Spleen (tissue), 7 donors: ENCODE measurements at regions not wholly inside any gene's neighbourhood (a gene's known extent, or its start where the extent isn't known, plus 50 kb on each side); places are given as distances from the start of the nearest gene placed in this dataset.

Source experiments
- POLR2A ChIP-seq, 3 donors: fragments of 450-650 bp; IDR thresholded peaks; one replicate each; pipeline ENCODE4 v1.5.1; 2017; ENCODE audit warnings: antibody characterized with exemption in 3 of 3, mild to moderate bottlenecking in 1 of 3
- POLR2AphosphoS5 ChIP-seq, 3 donors: sonication (generic); formaldehyde crosslinking; IDR thresholded peaks; one replicate each; pipeline ENCODE4 v1.5.1; 2017; ENCODE audit warnings: antibody characterized with exemption in 3 of 3
- TF ChIP-seq, protein P1 (sequence below), 11 experiments: fragments of 200-600 bp in 7 of 11; fragments of 450-650 bp in 4 of 11; sonication (generic) in 4 of 11; IDR thresholded peaks in 8 of 11; conservative IDR thresholded peaks in 3 of 11; 1 replicate in 7 of 11; 2 replicates in 4 of 11; pipeline versions ENCODE4 v1.4.0 to v1.8.0; 2016 to 2021; ENCODE audit warnings: antibody characterized with exemption in 11 of 11, inconsistent platforms in 4 of 11, mild to moderate bottlenecking in 1 of 11
- donor health status: DM: no; HTN: no; CAD: no; lungs with moderate emphysema.
- donor health status: DM: no; HTN: no; CAD: no.
- donor health status: DM: no; HTN: no; CAD: no.

GRCh38 chr17:77656054-77656453 lies 302.4 kb upstream of the TNRC6C start:
- TF ChIP-seq, protein P1, sequence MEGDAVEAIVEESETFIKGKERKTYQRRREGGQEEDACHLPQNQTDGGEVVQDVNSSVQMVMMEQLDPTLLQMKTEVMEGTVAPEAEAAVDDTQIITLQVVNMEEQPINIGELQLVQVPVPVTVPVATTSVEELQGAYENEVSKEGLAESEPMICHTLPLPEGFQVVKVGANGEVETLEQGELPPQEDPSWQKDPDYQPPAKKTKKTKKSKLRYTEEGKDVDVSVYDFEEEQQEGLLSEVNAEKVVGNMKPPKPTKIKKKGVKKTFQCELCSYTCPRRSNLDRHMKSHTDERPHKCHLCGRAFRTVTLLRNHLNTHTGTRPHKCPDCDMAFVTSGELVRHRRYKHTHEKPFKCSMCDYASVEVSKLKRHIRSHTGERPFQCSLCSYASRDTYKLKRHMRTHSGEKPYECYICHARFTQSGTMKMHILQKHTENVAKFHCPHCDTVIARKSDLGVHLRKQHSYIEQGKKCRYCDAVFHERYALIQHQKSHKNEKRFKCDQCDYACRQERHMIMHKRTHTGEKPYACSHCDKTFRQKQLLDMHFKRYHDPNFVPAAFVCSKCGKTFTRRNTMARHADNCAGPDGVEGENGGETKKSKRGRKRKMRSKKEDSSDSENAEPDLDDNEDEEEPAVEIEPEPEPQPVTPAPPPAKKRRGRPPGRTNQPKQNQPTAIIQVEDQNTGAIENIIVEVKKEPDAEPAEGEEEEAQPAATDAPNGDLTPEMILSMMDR (IDR thresholded peaks at IDR 0.05 in 8 of 11, conservative IDR thresholded peaks at IDR 0.05 in 3 of 11): no peak
- no peak for TF ChIP-seq POLR2AphosphoS5 (IDR thresholded peaks at IDR 0.05)
- TF ChIP-seq POLR2A (IDR thresholded peaks at IDR 0.05): no peak
